HG02840 (cell line): ENCODE measurements at regions not wholly inside any gene's neighbourhood (a gene's known extent, or its start where the extent isn't known, plus 50 kb on each side); places are given as distances from the start of the nearest gene placed in this dataset.
"Not testable (repeated sequence)": the region's sequence is repeated elsewhere in the genome, so short reads cannot be mapped to it uniquely, and the experiment has no call there.

ENCODE experiments used
- ATAC-seq: cut with Tn5 transposase; IDR thresholded peaks from one replicate; pipeline ENCODE4 v1.9.1; 2021; ENCODE audit warnings: mild to moderate bottlenecking, moderate library complexity, moderate number of reproducible peaks; ENCODE audit not compliant: unreplicated experiment, low FRiP score

- ATAC-seq = no peak
These were observed 232.8 kb upstream of the RASGEF1B start for GRCh38 chr4:81704461-81704860.

- ATAC-seq = no peak
These were observed 228.5 kb upstream of the RASGEF1B start for GRCh38 chr4:81700189-81700588.

- no peak for ATAC-seq
These were observed 227.0 kb upstream of the RASGEF1B start for GRCh38 chr4:81698538-81699296.

- ATAC-seq = no peak
These were observed 222.6 kb upstream of the RASGEF1B start for GRCh38 chr4:81694176-81694913.

GRCh38 chr4:81690871-81691270, 219.2 kb upstream of the RASGEF1B start:
- no peak for ATAC-seq

GRCh38 chr4:81688085-81688484, 216.4 kb upstream of the RASGEF1B start:
- ATAC-seq = no peak

- ATAC-seq = no peak
These were observed 215.8 kb upstream of the RASGEF1B start for GRCh38 chr4:81687471-81687870.

GRCh38 chr4:81685104-81685503, 213.4 kb upstream of the RASGEF1B start:
- no peak for ATAC-seq

GRCh38 chr4:81684352-81684751, 212.6 kb upstream of the RASGEF1B start:
- no peak for ATAC-seq

- no peak for ATAC-seq
These were observed 210.8 kb upstream of the RASGEF1B start for GRCh38 chr4:81682492-81682891.

GRCh38 chr4:81679315-81679714, 207.6 kb upstream of the RASGEF1B start:
- ATAC-seq = no peak

GRCh38 chr4:81678801-81679200, 207.1 kb upstream of the RASGEF1B start:
- ATAC-seq = no peak

GRCh38 chr4:81676537-81676936, 204.8 kb upstream of the RASGEF1B start:
- no peak for ATAC-seq

GRCh38 chr4:81675791-81676393, 204.2 kb upstream of the RASGEF1B start:
- ATAC-seq = no peak

GRCh38 chr4:81673961-81674360, 202.3 kb upstream of the RASGEF1B start:
- no peak for ATAC-seq

- ATAC-seq = not testable (repeated sequence)
These were observed 196.6 kb upstream of the RASGEF1B start for GRCh38 chr4:81668328-81668727.

GRCh38 chr4:81667539-81667938, 195.8 kb upstream of the RASGEF1B start:
- ATAC-seq = no peak

- no peak for ATAC-seq
These were observed 194.8 kb upstream of the RASGEF1B start for GRCh38 chr4:81666491-81666890.

GRCh38 chr4:81665649-81666048, 193.9 kb upstream of the RASGEF1B start:
- no peak for ATAC-seq

GRCh38 chr4:81665045-81665444, 193.3 kb upstream of the RASGEF1B start:
- ATAC-seq = no peak

GRCh38 chr4:81664079-81664478, 192.4 kb upstream of the RASGEF1B start:
- no peak for ATAC-seq
